ENCODE measurements at regions not wholly inside any gene's neighbourhood (a gene's known extent, or its start where the extent isn't known, plus 50 kb on each side); places are given as distances from the start of the nearest gene placed in this dataset.

- no peak for DNase-seq (ENCODE audit: low spot score)
These were observed 298.6 kb upstream of the AKR1E2 start for GRCh38 chr10:4527281-4527970.

- no peak for DNase-seq (ENCODE audit: low spot score)
These were observed 299.7 kb upstream of the AKR1E2 start for GRCh38 chr10:4526311-4526731.

DNA sequence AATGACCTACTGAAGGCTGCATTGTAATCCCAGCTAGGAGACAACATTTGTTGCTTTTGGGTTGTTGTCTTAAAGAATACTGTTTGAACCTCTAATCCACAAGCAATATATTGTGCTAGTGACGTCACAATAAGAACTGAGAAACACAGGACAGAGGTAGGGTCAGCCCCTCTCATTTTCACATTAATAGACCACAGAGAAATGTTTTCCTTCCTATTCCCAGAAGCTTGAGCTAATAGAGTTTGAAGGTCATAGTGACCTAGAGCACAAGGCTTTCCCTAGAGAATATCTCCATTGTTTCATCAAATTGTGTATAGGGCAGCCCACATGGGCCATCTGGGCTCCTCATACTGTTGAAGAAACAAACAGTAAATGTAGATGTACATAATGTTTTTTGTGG, 300.9 kb upstream of the AKR1E2 start:
- DNase-seq (ENCODE audit: low spot score): no peak

DNA sequence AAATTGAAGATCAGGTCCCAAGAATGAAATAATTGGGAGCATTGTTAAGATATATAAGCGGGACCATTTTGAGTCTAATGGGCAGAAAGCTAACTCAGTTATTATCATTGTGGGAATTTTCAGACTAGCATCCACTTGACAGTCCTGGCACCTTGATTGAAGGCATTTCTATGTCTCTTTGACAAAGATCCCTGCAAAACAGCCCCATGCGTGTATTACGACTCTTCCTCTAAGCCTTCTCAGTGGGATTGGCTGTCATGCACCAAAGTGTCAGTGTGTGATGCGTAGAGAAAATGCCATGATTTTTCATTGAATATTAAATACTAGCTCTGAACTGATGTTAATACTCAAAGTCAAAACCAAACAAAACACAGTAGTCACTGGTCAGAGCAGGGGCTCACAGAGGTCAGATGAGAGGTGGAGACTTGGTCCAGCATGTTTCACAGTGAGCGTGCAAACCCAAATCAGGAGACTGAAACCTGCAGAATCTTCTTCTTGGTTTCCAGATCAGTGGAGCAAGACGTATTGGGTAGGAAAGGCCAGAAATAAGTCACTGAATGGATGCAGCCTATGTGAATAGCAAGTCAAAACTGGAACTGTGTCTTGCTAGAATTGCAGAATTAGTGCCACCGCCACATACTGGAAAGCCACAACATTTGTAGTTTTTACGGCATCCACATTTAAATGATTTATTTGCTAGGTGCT, 303.6 kb upstream of the AKR1E2 start:
- no peak for DNase-seq (ENCODE audit: low spot score)

DNA sequence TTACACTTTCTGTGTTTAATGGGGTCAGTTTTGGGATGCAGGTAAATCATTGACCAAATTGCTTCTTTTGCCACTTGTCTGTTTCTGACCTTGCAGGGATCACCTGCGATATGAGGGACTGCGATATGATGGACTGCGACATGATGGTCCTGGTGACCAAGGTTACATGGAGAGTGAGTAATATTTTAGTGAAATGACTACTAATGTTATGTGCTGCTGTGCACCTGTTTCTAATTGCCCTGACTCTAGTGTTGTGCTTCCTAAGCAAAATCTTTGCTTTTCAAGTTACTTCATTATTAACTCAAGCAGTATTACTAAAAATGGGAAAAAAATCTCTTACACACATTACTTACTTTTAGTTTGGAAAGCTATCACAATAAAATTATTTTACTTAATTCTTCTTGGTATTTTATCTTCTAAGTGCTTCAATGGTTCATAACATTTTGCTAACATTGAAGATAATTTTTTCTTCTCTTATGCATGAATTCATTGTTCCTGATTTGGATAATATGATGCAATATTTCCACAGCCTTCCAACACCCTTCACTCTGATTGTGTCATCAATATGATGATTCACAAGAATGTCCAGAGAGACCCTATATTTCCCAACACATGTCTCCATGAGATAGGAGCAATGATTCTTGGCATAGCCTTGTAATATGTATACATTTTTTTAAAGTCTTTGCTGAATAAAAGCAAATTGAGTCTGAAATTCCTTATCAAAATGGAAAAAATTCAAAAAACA, 306.2 kb upstream of the AKR1E2 start:
- DNase-seq (ENCODE audit: low spot score): no peak

DNA sequence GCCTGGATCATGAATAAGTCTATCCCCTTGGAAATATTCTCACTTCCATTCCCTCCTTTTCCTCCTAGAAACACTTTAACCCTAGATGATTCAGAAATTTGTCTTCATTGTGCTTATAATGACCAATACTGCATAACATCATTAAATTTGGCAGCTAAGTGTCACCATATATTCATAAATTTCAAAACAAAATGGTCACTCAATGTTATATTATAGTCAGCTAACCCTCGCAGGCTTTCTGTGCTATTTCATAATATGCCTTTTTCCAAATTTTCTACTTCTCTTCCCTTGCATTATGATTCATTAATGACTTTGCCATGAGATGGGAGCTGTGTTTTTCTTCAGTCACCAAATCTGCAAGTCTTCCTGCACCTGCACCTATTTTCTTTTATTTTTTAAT, 308.3 kb upstream of the AKR1E2 start:
- no peak for DNase-seq (ENCODE audit: low spot score)

- DNase-seq (ENCODE audit: low spot score): no peak
These were observed 310.3 kb upstream of the AKR1E2 start for GRCh38 chr10:4515721-4516120.

GRCh38 chr10:4514445-4515108, 311.4 kb upstream of the AKR1E2 start:
- DNase-seq (ENCODE audit: low spot score): peak; percentile 62

DNA sequence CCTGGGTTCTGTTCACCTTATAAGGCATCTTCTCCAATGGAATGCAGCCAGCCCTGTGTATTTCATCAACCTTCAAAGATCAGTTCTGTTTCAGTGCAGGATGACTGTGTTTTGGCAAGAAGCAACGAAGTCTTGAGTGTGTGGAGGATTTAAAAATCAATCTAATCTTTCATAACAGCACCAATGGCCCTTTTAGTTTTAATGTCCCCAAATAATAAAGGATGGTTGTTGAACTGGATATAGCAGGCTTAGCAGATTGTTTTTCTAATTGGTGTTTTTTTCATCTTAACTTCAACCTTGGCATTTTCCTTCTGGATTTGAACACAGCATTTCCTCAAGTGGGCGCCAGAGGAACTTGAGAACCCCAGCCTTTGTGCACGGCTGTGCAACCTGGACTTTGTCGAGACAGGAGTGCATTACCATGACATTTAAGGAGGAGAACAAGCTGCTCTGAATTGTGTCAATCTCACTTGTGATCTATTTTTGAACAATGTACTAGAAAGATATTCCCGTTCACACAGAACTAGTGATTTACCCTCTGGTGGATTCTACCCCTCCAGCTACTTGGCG, 313.3 kb upstream of the AKR1E2 start:
- peak; percentile 12 for DNase-seq (ENCODE audit: low spot score)

GRCh38 chr10:4512196-4512595, 313.8 kb upstream of the AKR1E2 start:
- no peak for DNase-seq (ENCODE audit: low spot score)

DNA sequence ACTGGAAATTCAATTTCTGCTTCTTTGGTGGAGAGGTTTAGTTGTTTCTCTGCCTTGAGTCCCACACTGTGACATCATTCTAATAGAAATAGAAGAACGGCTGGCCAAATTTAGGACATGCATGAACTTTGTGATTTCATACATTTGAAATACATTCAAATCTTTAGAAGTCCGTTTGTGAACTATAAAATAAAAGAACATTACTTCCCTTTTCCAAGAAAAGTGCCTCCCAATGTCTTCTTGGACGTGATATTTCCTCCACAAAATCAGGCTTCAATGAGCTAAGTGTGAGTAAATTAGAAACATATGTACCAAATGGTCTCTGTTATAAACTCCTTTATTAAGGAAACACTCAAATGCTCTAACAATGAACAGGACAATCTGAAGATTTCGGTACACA, 314.5 kb upstream of the AKR1E2 start:
- no peak for DNase-seq (ENCODE audit: low spot score)

GRCh38 chr10:4509405-4509804, 316.6 kb upstream of the AKR1E2 start:
- DNase-seq (ENCODE audit: low spot score): no peak

DNA sequence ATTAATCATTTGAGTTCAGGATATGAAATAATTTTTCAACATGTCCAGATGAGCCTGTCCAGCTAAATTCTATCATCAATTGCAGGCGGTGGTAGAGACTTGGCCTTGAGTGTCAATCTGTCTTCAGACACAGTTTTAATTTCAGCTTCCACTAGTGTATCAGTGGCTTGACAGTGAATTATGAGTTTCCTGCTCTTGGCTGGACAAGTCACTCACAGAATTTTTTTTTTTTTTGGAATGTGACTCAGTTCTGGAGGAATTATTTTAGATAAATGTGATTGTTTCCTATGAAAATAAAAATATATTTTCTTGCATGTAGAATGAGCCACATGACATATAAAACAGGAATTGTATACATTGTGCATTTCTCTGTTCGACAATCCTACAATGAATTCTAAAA, 319.9 kb upstream of the AKR1E2 start:
- DNase-seq (ENCODE audit: low spot score): no peak

DNA sequence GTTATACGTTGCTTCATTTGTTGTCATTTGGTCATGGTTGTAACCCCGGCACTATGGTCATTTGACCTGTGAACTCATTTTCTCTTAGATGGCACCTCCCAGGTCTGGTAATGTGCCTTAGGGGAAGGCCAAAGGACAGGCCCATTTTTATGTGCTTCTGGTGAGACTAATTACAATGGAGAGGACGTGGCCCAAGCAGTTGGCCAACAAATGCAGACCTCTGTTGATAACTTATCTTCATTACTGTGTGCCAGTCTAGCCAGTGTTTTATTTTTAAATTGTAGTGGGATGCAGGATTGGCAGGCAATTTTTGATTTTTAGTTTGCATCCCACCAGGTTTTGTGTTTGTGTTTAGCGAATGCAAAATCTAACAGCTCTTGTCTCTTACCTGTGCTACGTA, 321.5 kb upstream of the AKR1E2 start:
- no peak for DNase-seq (ENCODE audit: low spot score)

- no peak for DNase-seq (ENCODE audit: low spot score)
These were observed 322.9 kb upstream of the AKR1E2 start for GRCh38 chr10:4503076-4503475.

DNA sequence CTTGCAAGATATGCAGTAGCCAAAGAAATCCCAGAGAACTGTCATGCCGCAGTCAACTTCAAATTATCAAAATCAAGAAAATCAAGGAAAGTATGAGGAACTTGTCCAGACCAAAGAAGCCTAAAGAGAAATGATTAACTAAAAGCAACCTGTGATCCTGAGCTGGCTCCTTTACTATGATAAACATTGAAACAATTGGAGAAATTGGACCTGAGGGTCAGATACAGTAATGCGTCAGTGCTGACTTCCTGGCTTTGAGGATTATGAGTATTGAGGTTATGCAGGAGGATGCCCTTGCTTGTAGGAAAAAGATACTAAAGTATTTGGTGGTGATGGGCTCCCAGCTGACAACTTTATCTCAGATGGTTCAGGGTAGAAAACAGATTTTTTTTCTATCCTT, 324.7 kb upstream of the AKR1E2 start:
- no peak for DNase-seq (ENCODE audit: low spot score)

GRCh38 chr10:4498711-4499251, 327.2 kb upstream of the AKR1E2 start:
- no peak for DNase-seq (ENCODE audit: low spot score)

DNA sequence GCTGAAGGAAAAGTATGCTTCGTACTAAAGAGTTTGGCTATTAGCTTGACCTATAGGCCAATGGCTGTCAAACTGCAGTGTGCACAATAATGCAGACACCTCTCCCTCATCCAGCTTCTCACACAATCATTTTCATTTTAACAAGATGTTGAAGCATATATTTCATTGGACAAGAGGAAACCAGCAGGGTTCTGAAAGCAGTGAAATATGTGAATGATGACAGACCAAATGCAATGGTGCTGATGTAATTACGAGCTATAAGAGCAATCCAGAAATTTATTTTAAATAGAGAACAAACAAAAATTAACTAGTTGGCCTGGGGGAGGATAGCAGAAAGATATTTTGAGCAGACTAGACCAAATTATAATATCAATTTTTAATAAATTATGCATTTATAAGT, 331.5 kb upstream of the AKR1E2 start:
- DNase-seq (ENCODE audit: low spot score): no peak

DNA sequence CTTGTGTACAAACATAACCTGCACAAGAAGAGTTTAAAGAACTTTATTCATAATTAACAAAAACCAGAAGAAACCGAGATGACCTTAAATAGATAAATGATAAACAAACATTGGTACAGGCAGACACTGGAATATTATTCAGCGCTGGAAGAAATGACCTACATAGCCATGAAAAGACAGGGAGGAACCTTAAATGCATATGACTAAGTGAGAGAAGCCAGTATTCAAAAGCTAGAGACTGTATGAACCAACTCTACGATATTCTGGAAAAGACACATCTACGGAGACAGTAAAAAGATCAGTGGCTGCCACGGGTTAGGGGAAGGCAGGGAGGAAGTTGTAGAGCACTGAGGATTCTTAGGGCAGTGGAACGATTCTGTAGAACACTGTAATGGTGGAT, 333.8 kb upstream of the AKR1E2 start:
- DNase-seq (ENCODE audit: low spot score): no peak

- DNase-seq (ENCODE audit: low spot score): no peak
These were observed 337.1 kb upstream of the AKR1E2 start for GRCh38 chr10:4488904-4489303.

GRCh38 chr10:4485636-4486035, 340.4 kb upstream of the AKR1E2 start:
- no peak for DNase-seq (ENCODE audit: low spot score)

GRCh38 chr10:4483811-4484210, 342.2 kb upstream of the AKR1E2 start:
- DNase-seq (ENCODE audit: low spot score): no peak
